Stimulated activated CD8-positive, alpha-beta memory T cell treated with anti-CD3 and anti-CD28 coated beads, Interleukin-4, amount 100 ng/mL, for 4 hours (primary cell): ENCODE measurements at regions not wholly inside any gene's neighbourhood (a gene's known extent, or its start where the extent isn't known, plus 50 kb on each side); places are given as distances from the start of the nearest gene placed in this dataset.

Source experiments
- DNase-seq, 2 donors: peaks; one replicate each; pipeline ENCODE4 v3.0.0-alpha.2; 2020; ENCODE audit warnings: low read depth in 2 of 2, low spot score in 1 of 2

GRCh38 chr3:111311709-111312235, 230.2 kb upstream of the CD96 start:
- no peak for DNase-seq

DNA sequence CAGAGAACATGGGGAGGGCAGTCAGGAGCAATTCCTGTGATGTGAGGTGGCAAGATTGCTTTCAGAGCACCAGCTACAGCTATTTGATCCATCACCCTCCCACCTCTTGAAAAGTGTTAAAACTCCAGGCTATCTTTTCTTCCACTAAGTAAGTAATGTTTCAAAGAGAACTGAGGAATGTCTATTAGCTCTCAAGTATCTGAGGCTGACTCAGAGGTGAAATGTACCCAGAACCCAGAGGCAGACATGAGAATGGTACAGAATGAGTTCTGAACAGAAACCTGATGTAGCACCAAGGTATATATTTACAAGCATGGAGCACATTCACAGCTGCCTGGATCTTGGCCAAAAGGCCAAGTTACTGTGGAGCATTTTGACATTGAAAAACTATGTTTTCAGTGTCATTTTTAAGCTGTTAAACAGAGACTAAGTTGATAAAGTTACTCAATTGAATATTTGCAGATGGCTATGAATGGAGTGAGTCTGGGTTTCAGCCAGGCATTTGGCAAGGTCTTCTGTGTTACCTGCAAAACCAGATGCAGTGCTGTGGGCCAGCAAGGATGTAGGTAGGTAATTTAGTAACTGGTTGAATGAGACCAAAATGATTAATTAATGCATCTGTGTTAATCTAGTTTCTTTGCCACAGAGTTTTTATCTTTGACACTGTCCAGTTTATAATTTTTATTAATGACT, 227.7 kb upstream of the CD96 start:
- no peak for DNase-seq

- no peak for DNase-seq
Measured at GRCh38 chr3:111314898-111315297, 227.1 kb upstream of the CD96 start.

GRCh38 chr3:111315930-111316587, 225.9 kb upstream of the CD96 start:
- DNase-seq: no peak

- DNase-seq: no peak
Measured at GRCh38 chr3:111318289-111318688, 223.7 kb upstream of the CD96 start.

GRCh38 chr3:111319598-111319997, 222.4 kb upstream of the CD96 start:
- DNase-seq: no peak

DNA sequence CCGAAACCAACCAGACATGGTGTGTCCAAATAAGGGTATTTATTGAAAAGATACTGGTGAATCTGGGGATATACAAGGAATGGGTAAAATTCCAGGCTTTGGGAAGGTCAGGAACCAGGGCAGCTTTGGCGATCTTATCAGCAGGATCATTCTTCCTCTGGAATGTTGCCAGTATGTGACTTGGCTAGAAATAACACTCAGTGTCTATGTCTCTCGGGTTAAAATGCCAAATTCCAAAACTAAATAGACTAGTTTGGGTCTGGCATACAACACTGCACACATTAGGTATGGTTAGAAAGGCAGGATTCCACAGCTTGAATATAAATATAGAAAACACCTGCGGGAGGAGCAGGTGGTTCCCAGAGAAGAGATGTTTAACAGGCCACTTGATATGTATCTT, 220.2 kb upstream of the CD96 start:
- no peak for DNase-seq

- no peak for DNase-seq
Measured at GRCh38 chr3:111323019-111323418, 219.0 kb upstream of the CD96 start.

DNA sequence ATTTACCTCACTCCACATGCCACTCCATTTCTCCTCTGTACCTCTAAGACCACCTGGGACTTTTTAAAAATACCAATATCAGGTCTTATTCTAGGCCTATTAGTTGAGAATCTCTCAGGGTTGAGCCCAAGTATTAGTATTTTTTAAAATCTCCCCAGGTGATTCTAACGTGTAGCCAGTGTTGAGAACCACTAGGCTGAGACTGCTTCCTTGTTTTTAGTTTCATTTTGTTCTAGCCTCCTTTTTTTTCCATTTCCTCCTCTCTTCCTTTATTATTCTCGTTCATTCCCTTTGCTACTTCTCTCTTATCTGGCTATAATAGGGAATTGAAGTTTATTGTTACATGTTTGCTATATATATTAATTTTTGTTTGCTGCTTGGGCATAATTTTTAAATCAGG, 217.8 kb upstream of the CD96 start:
- no peak for DNase-seq

DNA sequence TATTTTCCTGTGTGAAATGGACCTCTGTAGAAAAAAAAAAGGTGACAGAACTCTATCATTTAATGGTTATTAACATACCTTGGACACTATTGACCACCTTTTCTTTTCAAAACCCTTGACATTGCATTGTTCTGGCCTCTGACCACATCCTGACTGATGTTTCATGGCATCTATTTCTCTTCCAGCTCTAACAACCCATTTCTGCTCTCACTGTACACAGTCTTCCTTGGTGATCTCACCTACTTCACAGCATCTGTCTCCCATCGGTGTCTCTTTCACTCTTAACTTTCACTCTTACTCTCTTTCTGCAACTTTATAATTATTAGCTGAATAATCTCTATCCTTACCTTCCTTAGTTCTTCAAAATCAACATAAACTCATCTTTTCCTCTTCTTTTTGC, 217.4 kb upstream of the CD96 start:
- DNase-seq: no peak

GRCh38 chr3:111325160-111325718, 216.8 kb upstream of the CD96 start:
- DNase-seq: no peak

GRCh38 chr3:111326144-111326995, 215.6 kb upstream of the CD96 start:
- DNase-seq: no peak

GRCh38 chr3:111331306-111331705, 210.7 kb upstream of the CD96 start:
- no peak for DNase-seq

- no peak for DNase-seq
Measured at GRCh38 chr3:111331912-111332311, 210.1 kb upstream of the CD96 start.

- DNase-seq: no peak
Measured at GRCh38 chr3:111332488-111333080, 209.4 kb upstream of the CD96 start.

DNA sequence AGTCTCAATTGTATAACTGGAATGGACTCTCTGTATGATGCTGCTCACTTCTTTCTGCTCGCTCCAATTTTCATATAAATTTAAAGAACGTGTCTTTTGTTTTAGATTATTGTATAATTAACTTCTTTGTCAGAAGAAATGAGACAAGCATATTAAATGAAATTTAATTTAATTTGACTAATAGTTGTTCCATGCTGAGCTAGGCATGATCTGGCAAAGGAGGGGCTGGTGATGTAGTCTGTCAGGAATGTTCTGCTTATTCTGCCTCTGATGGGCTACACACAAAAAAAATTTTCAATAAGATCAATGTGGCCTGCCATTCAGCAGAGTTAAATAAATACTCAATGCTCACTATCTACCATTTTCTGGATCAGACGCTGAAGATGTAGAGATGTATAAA, 208.4 kb upstream of the CD96 start:
- DNase-seq: no peak

DNA sequence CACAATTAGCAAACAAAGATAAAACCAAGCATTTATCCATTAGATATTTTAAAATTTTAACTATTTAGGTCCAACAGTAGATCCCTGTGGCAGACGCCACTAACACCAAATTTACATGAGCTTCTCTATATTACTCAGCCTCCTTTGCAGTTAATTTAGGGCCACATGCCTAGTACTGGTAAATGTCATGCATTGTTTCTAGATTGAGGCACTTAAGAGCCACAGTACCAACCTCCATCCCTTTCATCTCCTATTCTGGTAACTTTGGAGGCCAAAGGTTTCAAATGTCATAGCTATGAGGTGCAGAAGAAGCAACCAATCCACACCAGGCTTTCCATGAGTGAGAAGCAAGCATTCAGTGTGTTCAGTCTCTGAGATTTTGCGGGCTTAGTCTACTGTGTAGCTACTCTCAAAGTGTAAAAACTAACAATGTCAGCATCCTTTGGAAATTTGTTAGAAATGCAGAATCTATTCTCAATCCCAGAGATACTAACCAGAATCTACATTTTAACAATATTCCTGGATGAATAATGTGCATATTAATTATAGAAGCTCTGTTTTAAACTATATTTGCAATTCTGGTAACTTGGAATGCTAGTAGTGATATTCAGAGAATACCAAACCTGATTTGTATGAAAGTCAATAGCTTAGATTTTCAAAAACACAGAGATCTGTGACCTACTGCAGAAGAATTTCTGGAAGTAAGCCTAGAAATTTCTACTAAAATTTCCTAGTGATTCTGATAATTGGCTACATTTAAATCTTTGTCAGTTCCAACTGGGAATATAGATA, 206.3 kb upstream of the CD96 start:
- DNase-seq: no peak

DNA sequence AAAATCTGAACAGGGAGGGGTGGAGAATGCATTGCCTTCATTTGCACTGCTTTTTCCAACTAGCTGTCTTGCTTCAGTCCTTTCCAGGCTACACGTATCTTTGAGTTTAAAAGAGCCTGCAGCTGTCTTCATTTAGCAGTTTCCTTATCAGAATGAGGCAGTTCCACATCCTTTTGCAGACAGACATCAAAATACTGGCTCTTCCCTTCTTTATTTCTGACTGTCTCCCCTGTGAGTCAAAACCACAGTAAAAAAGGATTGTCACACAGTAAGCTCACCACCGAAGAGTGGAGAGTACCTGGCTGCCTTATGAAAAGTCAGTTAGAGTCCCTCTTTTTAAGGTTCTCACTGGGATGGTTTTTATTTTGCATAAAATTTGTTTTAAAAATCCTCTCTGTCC, 205.5 kb upstream of the CD96 start:
- no peak for DNase-seq

- peak in 1 of 2 donors; percentile 7 for DNase-seq
Measured at GRCh38 chr3:111338059-111338698, 203.8 kb upstream of the CD96 start.

DNA sequence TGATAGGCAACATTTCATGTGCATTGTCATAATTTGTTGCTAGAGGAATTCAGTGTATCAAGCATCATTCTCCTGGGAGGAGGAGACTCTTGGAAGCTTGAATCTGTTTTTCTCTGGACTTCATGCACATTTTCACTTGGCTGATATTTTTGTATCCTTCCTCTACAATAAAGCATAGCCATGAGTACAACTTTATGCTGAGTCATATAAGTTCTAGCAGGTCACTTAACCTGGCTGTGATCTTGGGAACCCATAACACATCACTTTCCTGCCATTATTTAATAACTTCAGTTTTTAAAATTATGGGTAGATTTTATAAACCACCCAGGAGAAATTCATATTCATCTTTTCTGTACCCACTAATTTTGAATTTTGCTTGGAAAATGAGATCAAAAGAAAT, 203.0 kb upstream of the CD96 start:
- DNase-seq: no peak
